ENCODE measurements at regions not wholly inside any gene's neighbourhood (a gene's known extent, or its start where the extent isn't known, plus 50 kb on each side); places are given as distances from the start of the nearest gene placed in this dataset.

DNA sequence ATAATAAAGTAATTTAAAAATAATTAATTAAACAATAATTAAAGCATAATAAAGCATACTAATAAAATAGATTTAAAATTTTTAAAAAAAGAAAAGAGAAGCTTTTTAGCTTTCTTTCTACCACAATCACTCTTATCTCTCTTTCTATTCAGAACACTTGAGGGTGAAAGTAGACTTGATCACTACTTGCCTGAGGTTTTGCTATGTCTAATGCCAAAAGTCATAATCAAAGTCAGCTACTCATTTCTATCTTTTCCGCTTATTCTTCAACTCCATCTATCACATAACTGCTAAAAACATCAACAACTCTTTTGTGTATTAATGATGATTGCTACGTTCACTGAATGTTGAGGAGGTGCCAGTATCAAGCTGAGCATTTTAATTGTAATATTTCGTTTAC lies 202.0 kb upstream of the KRR1 start:
- Histone ChIP-seq H3K36me3 (ENCODE audit: control insufficient read depth, insufficient read depth, low read length) (no peaks in the 10 kb centered on the region), H3K9ac (ENCODE audit: insufficient read depth, low read length) (no peak overlapping the region), H3K9me3 (ENCODE audit: control insufficient read depth, insufficient read depth, low read depth, low read length) (no peaks in the 10 kb centered on the region), H2AFZ (ENCODE audit: low read length) (no peak overlapping the region), H3K4me2 (ENCODE audit: extremely low read depth, insufficient read depth, low read length) (no peak overlapping the region), H3K27ac (ENCODE audit: insufficient read depth, low read length) (no peak overlapping the region), H4K20me1 (ENCODE audit: control insufficient read depth, extremely low read depth, insufficient read depth, low read length) (no peaks in the 10 kb centered on the region), H3K4me1 (ENCODE audit: control insufficient read depth, extremely low read depth, insufficient read depth, low read length) (peaks cover 2% of the 10 kb centered on the region), H3K27me3 (ENCODE audit: control insufficient read depth, insufficient read depth, low read length) (no peaks in the 10 kb centered on the region), H3K79me2 (ENCODE audit: control insufficient read depth, insufficient read depth, low read length) (no peaks in the 10 kb centered on the region), H3K4me3 (replicated peaks in 1 of 4; ENCODE audit: control extremely low read depth in 1 of 4, insufficient read depth in 1 of 4, low read depth in 3 of 4, low read length in 4 of 4) (no peak overlapping the region)
- TF ChIP-seq, protein P1, sequence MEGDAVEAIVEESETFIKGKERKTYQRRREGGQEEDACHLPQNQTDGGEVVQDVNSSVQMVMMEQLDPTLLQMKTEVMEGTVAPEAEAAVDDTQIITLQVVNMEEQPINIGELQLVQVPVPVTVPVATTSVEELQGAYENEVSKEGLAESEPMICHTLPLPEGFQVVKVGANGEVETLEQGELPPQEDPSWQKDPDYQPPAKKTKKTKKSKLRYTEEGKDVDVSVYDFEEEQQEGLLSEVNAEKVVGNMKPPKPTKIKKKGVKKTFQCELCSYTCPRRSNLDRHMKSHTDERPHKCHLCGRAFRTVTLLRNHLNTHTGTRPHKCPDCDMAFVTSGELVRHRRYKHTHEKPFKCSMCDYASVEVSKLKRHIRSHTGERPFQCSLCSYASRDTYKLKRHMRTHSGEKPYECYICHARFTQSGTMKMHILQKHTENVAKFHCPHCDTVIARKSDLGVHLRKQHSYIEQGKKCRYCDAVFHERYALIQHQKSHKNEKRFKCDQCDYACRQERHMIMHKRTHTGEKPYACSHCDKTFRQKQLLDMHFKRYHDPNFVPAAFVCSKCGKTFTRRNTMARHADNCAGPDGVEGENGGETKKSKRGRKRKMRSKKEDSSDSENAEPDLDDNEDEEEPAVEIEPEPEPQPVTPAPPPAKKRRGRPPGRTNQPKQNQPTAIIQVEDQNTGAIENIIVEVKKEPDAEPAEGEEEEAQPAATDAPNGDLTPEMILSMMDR (conservative IDR thresholded peaks at IDR 0.05 in 1 of 2, IDR thresholded peaks at IDR 0.05 in 1 of 2; ENCODE audit: low read depth in 1 of 2, low read length in 2 of 2), result no peak
- no peak for TF ChIP-seq EZH2 (IDR thresholded peaks at IDR 0.05; ENCODE audit: low read length, missing control alignments)
- no peak for DNase-seq (ENCODE audit: low read depth in 2 of 2)

DNA sequence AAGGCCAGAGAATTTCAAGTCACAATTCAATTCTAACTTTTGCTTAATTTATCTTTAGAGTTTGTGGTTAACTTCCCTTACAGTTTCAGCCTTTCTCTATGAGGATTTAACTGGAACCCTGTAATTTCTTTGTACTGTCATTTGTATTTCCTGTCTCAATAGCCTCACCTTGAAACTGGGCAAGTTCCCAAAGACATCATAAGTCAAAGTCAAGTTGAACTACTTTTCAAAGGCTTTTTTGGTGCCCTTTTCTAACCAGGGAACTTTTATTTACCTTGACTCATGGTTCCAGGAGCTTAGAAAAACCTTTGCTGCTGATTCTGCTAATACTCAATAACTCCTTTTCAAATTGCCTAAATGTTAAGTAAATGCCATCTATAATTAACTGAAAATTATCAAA lies 200.8 kb upstream of the KRR1 start:
- H3K36me3 ChIP-seq (ENCODE audit: control insufficient read depth, insufficient read depth, low read length), result no peaks in the 10 kb centered on the region
- no peaks in the 10 kb centered on the region for H3K27me3 ChIP-seq (ENCODE audit: control insufficient read depth, insufficient read depth, low read length)
- no peaks in the 10 kb centered on the region for H4K20me1 ChIP-seq (ENCODE audit: control insufficient read depth, extremely low read depth, insufficient read depth, low read length)
- no peaks in the 10 kb centered on the region for H3K9me3 ChIP-seq (ENCODE audit: control insufficient read depth, insufficient read depth, low read depth, low read length)
- H3K4me3 ChIP-seq (replicated peaks in 1 of 4; ENCODE audit: control extremely low read depth in 1 of 4, insufficient read depth in 1 of 4, low read depth in 3 of 4, low read length in 4 of 4), result no peak overlapping the region
- peaks cover 6% of the 10 kb centered on the region for H3K4me1 ChIP-seq (ENCODE audit: control insufficient read depth, extremely low read depth, insufficient read depth, low read length)
- no peaks in the 10 kb centered on the region for H3K79me2 ChIP-seq (ENCODE audit: control insufficient read depth, insufficient read depth, low read length)
- peak in 1 of 2 donors; percentile 66 for DNase-seq (ENCODE audit: low read depth in 2 of 2)
- H2AFZ ChIP-seq (ENCODE audit: low read length), result no peak overlapping the region
- H3K27ac ChIP-seq (ENCODE audit: insufficient read depth, low read length), result no peak overlapping the region
- H3K4me2 ChIP-seq (ENCODE audit: extremely low read depth, insufficient read depth, low read length), result no peak overlapping the region
- TF ChIP-seq, protein P1 (conservative IDR thresholded peaks at IDR 0.05 in 1 of 2, IDR thresholded peaks at IDR 0.05 in 1 of 2; ENCODE audit: low read depth in 1 of 2, low read length in 2 of 2), result no peak
- no peak for TF ChIP-seq EZH2 (IDR thresholded peaks at IDR 0.05; ENCODE audit: low read length, missing control alignments)
- H3K9ac ChIP-seq (ENCODE audit: insufficient read depth, low read length), result no peak overlapping the region

DNA sequence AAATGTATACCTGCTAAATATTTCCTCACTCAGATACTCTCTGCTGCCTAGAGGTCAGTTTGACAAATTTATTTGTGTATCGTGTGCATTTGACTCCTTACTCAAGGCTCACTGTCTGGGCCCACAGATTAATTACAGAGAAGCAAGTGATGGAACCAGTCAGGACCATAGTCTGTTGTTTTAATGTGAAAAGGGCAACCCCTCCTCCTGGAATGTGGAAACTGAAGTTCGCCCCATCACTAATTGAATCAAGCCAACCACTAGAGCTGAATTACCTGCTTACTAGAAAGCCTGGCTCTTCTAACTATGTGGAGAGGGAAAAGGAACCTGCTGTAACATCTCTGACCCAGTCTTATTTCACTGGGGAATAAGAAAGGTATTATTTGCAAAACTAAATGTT lies 199.9 kb upstream of the KRR1 start:
- H3K9me3 ChIP-seq (ENCODE audit: control insufficient read depth, insufficient read depth, low read depth, low read length), result no peaks in the 10 kb centered on the region
- peaks cover 15% of the 10 kb centered on the region for H3K4me1 ChIP-seq (ENCODE audit: control insufficient read depth, extremely low read depth, insufficient read depth, low read length)
- no peaks in the 10 kb centered on the region for H3K27me3 ChIP-seq (ENCODE audit: control insufficient read depth, insufficient read depth, low read length)
- H3K4me3 ChIP-seq (replicated peaks in 1 of 4; ENCODE audit: control extremely low read depth in 1 of 4, insufficient read depth in 1 of 4, low read depth in 3 of 4, low read length in 4 of 4), result no peak overlapping the region
- no peak overlapping the region for H2AFZ ChIP-seq (ENCODE audit: low read length)
- no peak overlapping the region for H3K9ac ChIP-seq (ENCODE audit: insufficient read depth, low read length)
- no peak overlapping the region for H3K27ac ChIP-seq (ENCODE audit: insufficient read depth, low read length)
- DNase-seq (ENCODE audit: low read depth in 2 of 2), result no peak
- no peak overlapping the region for H3K4me2 ChIP-seq (ENCODE audit: extremely low read depth, insufficient read depth, low read length)
- H3K36me3 ChIP-seq (ENCODE audit: control insufficient read depth, insufficient read depth, low read length), result no peaks in the 10 kb centered on the region
- TF ChIP-seq, protein P1 (conservative IDR thresholded peaks at IDR 0.05 in 1 of 2, IDR thresholded peaks at IDR 0.05 in 1 of 2; ENCODE audit: low read depth in 1 of 2, low read length in 2 of 2), result no peak
- no peaks in the 10 kb centered on the region for H3K79me2 ChIP-seq (ENCODE audit: control insufficient read depth, insufficient read depth, low read length)
- no peaks in the 10 kb centered on the region for H4K20me1 ChIP-seq (ENCODE audit: control insufficient read depth, extremely low read depth, insufficient read depth, low read length)
